SU-DHL-6 (cell line): ENCODE measurements at regions not wholly inside any gene's neighbourhood (a gene's known extent, or its start where the extent isn't known, plus 50 kb on each side); places are given as distances from the start of the nearest gene placed in this dataset.

Source experiments
- H2AFZ ChIP-seq: fragments of 200-600 bp; sonication (generic); 2 replicates; pipeline ENCODE4 v1.6.1; 2014; ENCODE audit warnings: low read depth, mild to moderate bottlenecking, moderate library complexity, mixed read lengths, antibody characterized with exemption, low read length; ENCODE audit not compliant: severe bottlenecking
- H3F3A ChIP-seq: fragments of 200-600 bp; shearing (Covaris generic); 2 replicates; pipeline ENCODE4 v1.6.0; 2016; ENCODE audit warnings: antibody characterized with exemption, mild to moderate bottlenecking; ENCODE audit not compliant: insufficient read depth
- H3K27ac ChIP-seq: fragments of 200-600 bp; sonication (generic); 2 replicates; pipeline ENCODE4 v1.5.1; 2016; ENCODE audit warnings: low read depth, mild to moderate bottlenecking, low read length, moderate library complexity, mixed read lengths
- H3K27me3 ChIP-seq: fragments of 200-600 bp; sonication (generic), shearing (Covaris generic); 2 replicates; pipeline ENCODE4 v1.6.0; 2014; ENCODE audit warnings: mild to moderate bottlenecking, low read length
- H3K36me3 ChIP-seq: fragments of 200-600 bp; sonication (generic); 2 replicates; pipeline ENCODE4 v1.6.1; 2014; ENCODE audit warnings: mild to moderate bottlenecking, low read length, mixed read lengths
- H3K4me2 ChIP-seq: fragments of 300-600, 200-600 bp; shearing (Covaris generic), sonication (generic); 2 replicates; pipeline ENCODE4 v1.6.0; 2014; ENCODE audit warnings: low read length, low read depth, mild to moderate bottlenecking; ENCODE audit not compliant: poor library complexity, severe bottlenecking
- H3K4me3 ChIP-seq: fragments of 200-600 bp; sonication (generic); 2 replicates; pipeline ENCODE4 v1.5.1; 2014; ENCODE audit warnings: antibody characterized with exemption, low read length, mild to moderate bottlenecking, mixed read lengths; ENCODE audit not compliant: insufficient read depth, poor library complexity, severe bottlenecking
- H3K79me2 ChIP-seq: fragments of 200-600 bp; sonication (generic); 2 replicates; pipeline ENCODE4 v1.6.1; 2014; ENCODE audit warnings: mild to moderate bottlenecking, low read length, moderate library complexity; ENCODE audit not compliant: insufficient read depth
- H3K9ac ChIP-seq: fragments of 200-600 bp; sonication (generic); 2 replicates; pipeline ENCODE4 v1.7.0; 2014; ENCODE audit warnings: mild to moderate bottlenecking, low read length
- H3K9me2 ChIP-seq: fragments of 200-600 bp; sonication (generic); replicated peaks from 2 replicates; pipeline ENCODE4 v1.6.1; 2014; ENCODE audit warnings: low read length; ENCODE audit not compliant: insufficient read depth
- H3K9me3 ChIP-seq: fragments of 200-600 bp; sonication (generic); 2 replicates; pipeline ENCODE4 v1.6.1; 2014; ENCODE audit warnings: low read length, mixed read lengths; ENCODE audit not compliant: insufficient read depth
- H4K20me1 ChIP-seq: fragments of 200-600 bp; sonication (generic); 2 replicates; pipeline ENCODE4 v1.6.1; 2014; ENCODE audit warnings: low read depth, mild to moderate bottlenecking, antibody characterized with exemption, low read length, moderate library complexity, mixed read lengths
- CTCF ChIP-seq: fragments of 200-600 bp; sonication (generic); IDR thresholded peaks from one replicate; pipeline ENCODE4 v1.5.1; 2017; ENCODE audit warnings: antibody characterized with exemption, mild to moderate bottlenecking, low read length, moderate library complexity; ENCODE audit not compliant: insufficient read depth, poor library complexity, severe bottlenecking
- EZH2phosphoT487 ChIP-seq: fragments of 200-600 bp; sonication (generic), shearing (Covaris generic); conservative IDR thresholded peaks from 2 replicates; pipeline ENCODE4 v1.6.1; 2018; ENCODE audit warnings: mild to moderate bottlenecking, antibody characterized with exemption, low read length, moderate library complexity, mixed read lengths

GRCh38 chr2:221343524-221343923 is 228.6 kb downstream of the EPHA4 start:
- H3K27ac ChIP-seq, result no peak overlapping the region
- H3K9me2 ChIP-seq, result no peaks in the 10 kb centered on the region
- H3K4me3 ChIP-seq, result no peak overlapping the region
- no peaks in the 10 kb centered on the region for H3K27me3 ChIP-seq
- no peak overlapping the region for H3K9ac ChIP-seq
- no peak overlapping the region for H3K4me2 ChIP-seq
- H2AFZ ChIP-seq, result no peak overlapping the region
- no peaks in the 10 kb centered on the region for H4K20me1 ChIP-seq
- no peaks in the 10 kb centered on the region for H3K79me2 ChIP-seq
- H3F3A ChIP-seq, result no peaks in the 10 kb centered on the region
- no peaks in the 10 kb centered on the region for H3K36me3 ChIP-seq
- TF ChIP-seq CTCF (no peak), EZH2phosphoT487 (no peak)
- H3K9me3 ChIP-seq, result no peaks in the 10 kb centered on the region

GRCh38 chr2:221345516-221345915 is 226.6 kb downstream of the EPHA4 start:
- Histone ChIP-seq H3K9me2 (no peaks in the 10 kb centered on the region), H4K20me1 (no peaks in the 10 kb centered on the region), H3K27me3 (no peaks in the 10 kb centered on the region), H3K79me2 (no peaks in the 10 kb centered on the region), H3K9me3 (no peaks in the 10 kb centered on the region), H3K36me3 (no peaks in the 10 kb centered on the region), H3K9ac (no peak overlapping the region), H3K27ac (no peak overlapping the region), H3K4me3 (no peak overlapping the region), H2AFZ (no peak overlapping the region), H3K4me2 (no peak overlapping the region), H3F3A (no peaks in the 10 kb centered on the region)
- TF ChIP-seq EZH2phosphoT487, result no peak
- TF ChIP-seq CTCF, result no peak

- H3K4me3 ChIP-seq, result no peak overlapping the region
- no peak overlapping the region for H3K4me2 ChIP-seq
- H4K20me1 ChIP-seq, result no peaks in the 10 kb centered on the region
- no peak overlapping the region for H2AFZ ChIP-seq
- no peak for TF ChIP-seq EZH2phosphoT487
- TF ChIP-seq CTCF, result no peak
- no peaks in the 10 kb centered on the region for H3K9me3 ChIP-seq
- no peak overlapping the region for H3K27ac ChIP-seq
- no peaks in the 10 kb centered on the region for H3K36me3 ChIP-seq
- H3K9me2 ChIP-seq, result no peaks in the 10 kb centered on the region
- H3K9ac ChIP-seq, result no peak overlapping the region
- H3K79me2 ChIP-seq, result no peaks in the 10 kb centered on the region
- H3K27me3 ChIP-seq, result no peaks in the 10 kb centered on the region
- no peaks in the 10 kb centered on the region for H3F3A ChIP-seq
These were observed 225.7 kb downstream of the EPHA4 start for GRCh38 chr2:221346411-221346810.
